K562 (cell line): ENCODE measurements at regions not wholly inside any gene's neighbourhood (a gene's known extent, or its start where the extent isn't known, plus 50 kb on each side); places are given as distances from the start of the nearest gene placed in this dataset.

Experiments
- ATAC-seq: fragments of 200-7000 bp; cut with Tn5 transposase; 3 replicates; pipeline ENCODE4 v1.9.1; 2020; ENCODE audit warnings: moderate library complexity
- BruUV-seq: library from RNA; stranded (reverse); fragments of 400-500 nt; replicated peaks from 2 replicates; lab custom pipeline; 2021; lab: Mats Ljungman, UMichigan
- CTCF ChIA-PET: fragments of 300-600 bp; formaldehyde crosslinking; extraction: SDS; loops from one replicate; lab custom pipeline; 2021; ENCODE audit warnings: low intra/inter-chr PET ratio; lab: Yijun Ruan, JAX
- POLR2A ChIA-PET: fragments of 300-600, 350-650 bp; sonication (Branson Sonifier 250); formaldehyde crosslinking; extraction: SDS; loops from one replicate; lab custom pipeline; 2021; ENCODE audit warnings: antibody characterized with exemption, inconsistent platforms; lab: Yijun Ruan, JAX
- DNase-seq, 4 experiments: peaks; one replicate each; pipeline versions ENCODE4 v3.0.0 to v3.0.0-alpha.2; 2011 to 2018; ENCODE audit warnings: low spot score in 3 of 4, mixed read lengths in 3 of 4; ENCODE audit errors: extremely low read depth in 1 of 4
- FAIRE-seq: peaks from 2 replicates; lab custom pipeline; 2011; peaks lifted over from hg19 to GRCh38; lab: Jason Lieb, UNC
- H2AFZ ChIP-seq: 2 replicates; pipeline ENCODE4 v1.6.0; 2011; ENCODE audit warnings: low read depth, low read length, control low read depth, inconsistent platforms
- H3K27ac ChIP-seq: fragments of 200-600 bp; 3 replicates; pipeline ENCODE4 v1.8.0; 2011; ENCODE audit warnings: low read depth, mild to moderate bottlenecking, control low read depth, inconsistent platforms, low read length, moderate library complexity, mixed read lengths; ENCODE audit errors: extremely low read depth
- H3K27me3 ChIP-seq, 2 experiments: fragments of 300-600 bp in 1 of 2; 2 replicates in 1 of 2; 3 replicates in 1 of 2; pipeline versions ENCODE4 v1.6.0 to v1.8.0; 2011; ENCODE audit warnings: inconsistent platforms in 2 of 2, low read length in 2 of 2, mild to moderate bottlenecking in 1 of 2, mixed read lengths in 1 of 2, moderate library complexity in 1 of 2; ENCODE audit not compliant: control insufficient read depth in 2 of 2, insufficient read depth in 2 of 2
- H3K36me3 ChIP-seq: fragments of 300-600 bp; 3 replicates; pipeline ENCODE4 v1.8.0; 2011; ENCODE audit warnings: mild to moderate bottlenecking, low read length, inconsistent platforms; ENCODE audit not compliant: control insufficient read depth, insufficient read depth
- H3K4me1 ChIP-seq, 2 experiments: fragments of 200-600 bp in 1 of 2; replicated peaks in 1 of 2; 2 replicates in 1 of 2; 3 replicates in 1 of 2; pipeline versions ENCODE4 v1.5.1 to v1.8.0; 2011; ENCODE audit warnings: inconsistent platforms in 2 of 2, low read length in 2 of 2, mild to moderate bottlenecking in 1 of 2, mixed read lengths in 1 of 2, moderate library complexity in 1 of 2; ENCODE audit not compliant: control insufficient read depth in 2 of 2, insufficient read depth in 2 of 2
- H3K4me2 ChIP-seq: 2 replicates; pipeline ENCODE4 v1.6.1; 2011; ENCODE audit warnings: low read length, control low read depth, inconsistent platforms, mixed read lengths; ENCODE audit not compliant: insufficient read depth
- H3K4me3 ChIP-seq: fragments of 200-600 bp; sonication (generic), shearing (Covaris generic); 2 replicates; pipeline ENCODE4 v1.5.1; 2016; ENCODE audit warnings: control low read depth, inconsistent platforms
- H3K79me2 ChIP-seq: fragments of 200-600 bp; 3 replicates; pipeline ENCODE4 v1.8.0; 2011; ENCODE audit warnings: low read length, inconsistent platforms; ENCODE audit not compliant: control insufficient read depth, insufficient read depth
- H3K9ac ChIP-seq, 2 experiments: 2 replicates each; pipeline versions ENCODE4 v1.6.0 to v1.6.1; 2011; ENCODE audit warnings: low read depth in 2 of 2, low read length in 2 of 2, control low read depth in 1 of 2, inconsistent platforms in 1 of 2, mild to moderate bottlenecking in 1 of 2, mixed read lengths in 1 of 2; ENCODE audit not compliant: insufficient read depth in 1 of 2
- H3K9me1 ChIP-seq: one replicate; pipeline ENCODE4 v1.6.0; 2011; ENCODE audit warnings: inconsistent platforms, mild to moderate bottlenecking, low read length, moderate library complexity; ENCODE audit not compliant: control insufficient read depth, insufficient read depth
- H3K9me3 ChIP-seq: replicated peaks from 2 replicates; pipeline ENCODE4 v1.5.1; 2011; ENCODE audit warnings: low read depth, low read length, inconsistent platforms; ENCODE audit not compliant: control insufficient read depth, insufficient read depth
- H4K20me1 ChIP-seq: replicated peaks from 2 replicates; pipeline ENCODE4 v1.6.1; 2011; ENCODE audit warnings: low read length, inconsistent platforms, mixed read lengths; ENCODE audit not compliant: control insufficient read depth, insufficient read depth
- BDP1 ChIP-seq: IDR thresholded peaks from 3 replicates; pipeline ENCODE4 v1.6.1; 2011; ENCODE audit not compliant: insufficient read length, insufficient read depth
- CBFB ChIP-seq: sonication (generic); formaldehyde crosslinking; IDR thresholded peaks from 2 replicates; pipeline ENCODE4 v1.4.0; 2020; ENCODE audit warnings: mild to moderate bottlenecking, missing genetic modification reagents
- HNRNPK ChIP-seq: fragments of 200-400 bp; formaldehyde crosslinking; IDR thresholded peaks from one replicate; pipeline ENCODE4 v1.6.1; 2018; ENCODE audit warnings: mild to moderate bottlenecking, low read depth, low read length; ENCODE audit not compliant: poor library complexity, severe bottlenecking
- PHF20 ChIP-seq: fragments of 450-650 bp; IDR thresholded peaks from 2 replicates; pipeline ENCODE4 v1.6.1; 2018; ENCODE audit not compliant: partially characterized antibody
- POU5F1 ChIP-seq: fragments of 150-350 bp; IDR thresholded peaks from 2 replicates; pipeline ENCODE4 v1.6.1; 2014; ENCODE audit warnings: borderline replicate concordance, low read length, low read depth, mild to moderate bottlenecking; ENCODE audit not compliant: partially characterized antibody
- SMAD1 ChIP-seq: fragments of 150-350 bp; IDR thresholded peaks from 2 replicates; pipeline ENCODE4 v1.6.1; 2014; ENCODE audit warnings: low read length, low read depth; ENCODE audit not compliant: partially characterized antibody
- SMARCC2 ChIP-seq: fragments of 450-650 bp; IDR thresholded peaks from 2 replicates; pipeline ENCODE4 v1.6.1; 2017; ENCODE audit warnings: antibody characterized with exemption, moderate library complexity, mild to moderate bottlenecking, low read depth
- ZNF644 ChIP-seq: fragments of 200-800 bp; sonication (Bioruptor generic); IDR thresholded peaks from 2 replicates; pipeline ENCODE4 v1.6.1; 2016; ENCODE audit warnings: low read depth, missing genetic modification characterization, missing compliant biosample characterization
- WGBS: fragments of 100-300 bp; shearing (Covaris generic); methylation state at CpG from one replicate; pipeline ENCODE4 v1.1.6; 2016; ENCODE audit warnings: low coverage, mixed read lengths; ENCODE audit not compliant: insufficient coverage; ENCODE audit errors: missing lambda C conversion rate; 5-methylcytosine and 5-hydroxymethylcytosine counted together
- in situ Hi-C: fragments of 300-500 bp; cut with MboI; formaldehyde crosslinking; loops from 4 replicates; pipeline ENCODE4 v1.15.0; 2018; ENCODE audit warnings: inconsistent platforms, mixed read lengths
- intact Hi-C: fragments of 100-400 bp; cut with micrococcal nuclease; formaldehyde crosslinking; loops from 2 replicates; pipeline ENCODE4 v1.14.2; 2022
- TF ChIP-seq, protein P1 (sequence below): sonication (generic); formaldehyde crosslinking; IDR thresholded peaks from 2 replicates; pipeline ENCODE4 v1.8.1; 2023; ENCODE audit warnings: mild to moderate bottlenecking, missing genetic modification reagents, moderate library complexity
- TF ChIP-seq, protein P2 (sequence below), 3 experiments: fragments of 200-800 bp in 1 of 3; sonication (Bioruptor generic) in 1 of 3; sonication (generic) in 1 of 3; formaldehyde crosslinking in 1 of 3; IDR thresholded peaks; 2 replicates each; pipeline versions ENCODE4 v1.6.1 to v1.8.0; 2016 to 2022; ENCODE audit warnings: mild to moderate bottlenecking in 2 of 3, missing compliant biosample characterization in 2 of 3, missing genetic modification characterization in 2 of 3, missing genetic modification reagents in 1 of 3
- TF ChIP-seq, protein P3 (sequence below): sonication (generic); formaldehyde crosslinking; IDR thresholded peaks from 2 replicates; pipeline ENCODE4 v1.8.0; 2023; ENCODE audit warnings: missing genetic modification reagents, mild to moderate bottlenecking, borderline replicate concordance
- TF ChIP-seq, protein P4 (sequence below): fragments of 450-650 bp; formaldehyde crosslinking; IDR thresholded peaks from 2 replicates; pipeline ENCODE4 v1.4.0; 2020; ENCODE audit warnings: mild to moderate bottlenecking

DNA sequence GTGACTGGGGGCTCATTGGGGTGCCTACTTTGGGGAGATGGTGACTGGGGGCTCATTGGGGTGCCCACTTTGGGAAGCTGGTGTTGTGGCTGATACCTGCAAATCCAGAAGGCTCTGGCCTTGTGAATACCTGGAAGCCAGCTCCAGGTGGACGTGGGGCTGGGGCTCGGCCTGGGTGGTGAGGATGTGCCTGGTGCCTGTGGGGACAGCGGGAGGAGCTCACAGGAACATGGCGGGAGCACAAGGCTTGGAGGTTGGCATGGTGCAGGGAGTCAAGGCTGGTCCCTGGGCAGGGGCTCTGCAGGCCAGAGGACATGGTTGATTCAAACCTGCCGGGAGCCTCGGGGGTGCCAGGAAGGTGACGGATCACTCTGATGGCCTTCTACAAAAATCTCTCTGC is 1165.7 kb downstream of the BRD1 start:
- Histone ChIP-seq H3K4me2 (no peak overlapping the region), H3K27me3 (no peaks in the 10 kb centered on the region; a peak in 1 of 5 replicates), H3K27ac (no peak overlapping the region), H3K9ac (no peak overlapping the region), H2AFZ (no peak overlapping the region), H3K4me1 (no peaks in the 10 kb centered on the region), H4K20me1 (no peaks in the 10 kb centered on the region), H3K79me2 (no peaks in the 10 kb centered on the region), H3K9me3 (no peaks in the 10 kb centered on the region), H3K4me3 (no peak overlapping the region), H3K36me3 (no peaks in the 10 kb centered on the region), H3K9me1 (no peaks in the 10 kb centered on the region)
- 4% methylated on average over 3 of the region's 7 CpGs for WGBS
- intact Hi-C loops, result no loop called here
- BruUV-seq, result no TSS peak
- FAIRE-seq (no peak), ATAC-seq (no peak), DNase-seq (no peak)
- CTCF ChIA-PET, result no interaction called here
- POLR2A ChIA-PET, result no interaction called here
- in situ Hi-C loops, result no loop called here
- TF ChIP-seq HNRNPK (no peak), CBFB (no peak), BDP1 (no peak), SMAD1 (no peak), PHF20 (no peak), SMARCC2 (no peak), ZNF644 (tag) (no peak), POU5F1 (no peak)
- TF ChIP-seq, protein P1, sequence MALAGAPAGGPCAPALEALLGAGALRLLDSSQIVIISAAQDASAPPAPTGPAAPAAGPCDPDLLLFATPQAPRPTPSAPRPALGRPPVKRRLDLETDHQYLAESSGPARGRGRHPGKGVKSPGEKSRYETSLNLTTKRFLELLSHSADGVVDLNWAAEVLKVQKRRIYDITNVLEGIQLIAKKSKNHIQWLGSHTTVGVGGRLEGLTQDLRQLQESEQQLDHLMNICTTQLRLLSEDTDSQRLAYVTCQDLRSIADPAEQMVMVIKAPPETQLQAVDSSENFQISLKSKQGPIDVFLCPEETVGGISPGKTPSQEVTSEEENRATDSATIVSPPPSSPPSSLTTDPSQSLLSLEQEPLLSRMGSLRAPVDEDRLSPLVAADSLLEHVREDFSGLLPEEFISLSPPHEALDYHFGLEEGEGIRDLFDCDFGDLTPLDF (CRISPR knock-in tag), result no peak
- TF ChIP-seq, protein P2, sequence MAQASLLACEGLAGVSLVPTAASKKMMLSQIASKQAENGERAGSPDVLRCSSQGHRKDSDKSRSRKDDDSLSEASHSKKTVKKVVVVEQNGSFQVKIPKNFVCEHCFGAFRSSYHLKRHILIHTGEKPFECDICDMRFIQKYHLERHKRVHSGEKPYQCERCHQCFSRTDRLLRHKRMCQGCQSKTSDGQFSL (CRISPR knock-in tag; IDR thresholded peaks at IDR 0.05), result no peak
- TF ChIP-seq, protein P2 (tag; IDR thresholded peaks at IDR 0.05), result no peak
- TF ChIP-seq, protein P3, sequence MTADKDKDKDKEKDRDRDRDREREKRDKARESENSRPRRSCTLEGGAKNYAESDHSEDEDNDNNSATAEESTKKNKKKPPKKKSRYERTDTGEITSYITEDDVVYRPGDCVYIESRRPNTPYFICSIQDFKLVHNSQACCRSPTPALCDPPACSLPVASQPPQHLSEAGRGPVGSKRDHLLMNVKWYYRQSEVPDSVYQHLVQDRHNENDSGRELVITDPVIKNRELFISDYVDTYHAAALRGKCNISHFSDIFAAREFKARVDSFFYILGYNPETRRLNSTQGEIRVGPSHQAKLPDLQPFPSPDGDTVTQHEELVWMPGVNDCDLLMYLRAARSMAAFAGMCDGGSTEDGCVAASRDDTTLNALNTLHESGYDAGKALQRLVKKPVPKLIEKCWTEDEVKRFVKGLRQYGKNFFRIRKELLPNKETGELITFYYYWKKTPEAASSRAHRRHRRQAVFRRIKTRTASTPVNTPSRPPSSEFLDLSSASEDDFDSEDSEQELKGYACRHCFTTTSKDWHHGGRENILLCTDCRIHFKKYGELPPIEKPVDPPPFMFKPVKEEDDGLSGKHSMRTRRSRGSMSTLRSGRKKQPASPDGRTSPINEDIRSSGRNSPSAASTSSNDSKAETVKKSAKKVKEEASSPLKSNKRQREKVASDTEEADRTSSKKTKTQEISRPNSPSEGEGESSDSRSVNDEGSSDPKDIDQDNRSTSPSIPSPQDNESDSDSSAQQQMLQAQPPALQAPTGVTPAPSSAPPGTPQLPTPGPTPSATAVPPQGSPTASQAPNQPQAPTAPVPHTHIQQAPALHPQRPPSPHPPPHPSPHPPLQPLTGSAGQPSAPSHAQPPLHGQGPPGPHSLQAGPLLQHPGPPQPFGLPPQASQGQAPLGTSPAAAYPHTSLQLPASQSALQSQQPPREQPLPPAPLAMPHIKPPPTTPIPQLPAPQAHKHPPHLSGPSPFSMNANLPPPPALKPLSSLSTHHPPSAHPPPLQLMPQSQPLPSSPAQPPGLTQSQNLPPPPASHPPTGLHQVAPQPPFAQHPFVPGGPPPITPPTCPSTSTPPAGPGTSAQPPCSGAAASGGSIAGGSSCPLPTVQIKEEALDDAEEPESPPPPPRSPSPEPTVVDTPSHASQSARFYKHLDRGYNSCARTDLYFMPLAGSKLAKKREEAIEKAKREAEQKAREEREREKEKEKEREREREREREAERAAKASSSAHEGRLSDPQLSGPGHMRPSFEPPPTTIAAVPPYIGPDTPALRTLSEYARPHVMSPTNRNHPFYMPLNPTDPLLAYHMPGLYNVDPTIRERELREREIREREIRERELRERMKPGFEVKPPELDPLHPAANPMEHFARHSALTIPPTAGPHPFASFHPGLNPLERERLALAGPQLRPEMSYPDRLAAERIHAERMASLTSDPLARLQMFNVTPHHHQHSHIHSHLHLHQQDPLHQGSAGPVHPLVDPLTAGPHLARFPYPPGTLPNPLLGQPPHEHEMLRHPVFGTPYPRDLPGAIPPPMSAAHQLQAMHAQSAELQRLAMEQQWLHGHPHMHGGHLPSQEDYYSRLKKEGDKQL (CRISPR knock-in tag), result no peak
- TF ChIP-seq, protein P4, sequence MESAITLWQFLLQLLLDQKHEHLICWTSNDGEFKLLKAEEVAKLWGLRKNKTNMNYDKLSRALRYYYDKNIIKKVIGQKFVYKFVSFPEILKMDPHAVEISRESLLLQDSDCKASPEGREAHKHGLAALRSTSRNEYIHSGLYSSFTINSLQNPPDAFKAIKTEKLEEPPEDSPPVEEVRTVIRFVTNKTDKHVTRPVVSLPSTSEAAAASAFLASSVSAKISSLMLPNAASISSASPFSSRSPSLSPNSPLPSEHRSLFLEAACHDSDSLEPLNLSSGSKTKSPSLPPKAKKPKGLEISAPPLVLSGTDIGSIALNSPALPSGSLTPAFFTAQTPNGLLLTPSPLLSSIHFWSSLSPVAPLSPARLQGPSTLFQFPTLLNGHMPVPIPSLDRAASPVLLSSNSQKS (CRISPR knock-in tag), result no peak
